PC-3 (cell line): ENCODE measurements at regions not wholly inside any gene's neighbourhood (a gene's known extent, or its start where the extent isn't known, plus 50 kb on each side); places are given as distances from the start of the nearest gene placed in this dataset.
A peak's percentile ranks its signal among the peaks of the same experiment; 100 is the strongest.
"Not testable (repeated sequence)": the region's sequence is repeated elsewhere in the genome, so short reads cannot be mapped to it uniquely, and the experiment has no call there.

Experiments used
- ATAC-seq: fragments of 200-7000 bp; cut with Tn5 transposase; 2 replicates; pipeline ENCODE4 v1.9.1; 2020; ENCODE audit warnings: mild to moderate bottlenecking, moderate library complexity
- BruUV-seq: library from RNA; stranded (reverse); fragments of 400-500 nt; replicated peaks from 2 replicates; lab custom pipeline; 2021; lab: Mats Ljungman, UMichigan
- CTCF ChIA-PET: fragments of 300-600 bp; sonication (Branson Sonifier 250); formaldehyde crosslinking; loops from one replicate; lab custom pipeline; 2022; ENCODE audit warnings: antibody characterized with exemption; lab: Charles Lee
- POLR2A ChIA-PET: fragments of 300-600 bp; sonication (Branson Sonifier 250); formaldehyde crosslinking; loops from one replicate; lab custom pipeline; 2022; ENCODE audit warnings: antibody characterized with exemption; ENCODE audit not compliant: unreplicated experiment; lab: Charles Lee
- DNase-seq: peaks from one replicate; pipeline ENCODE4 v3.0.0-alpha.2; 2015
- H2AFZ ChIP-seq: fragments of 300-600 bp; sonication (generic); 2 replicates; pipeline ENCODE4 v1.6.0; 2016; ENCODE audit warnings: antibody characterized with exemption, low read length
- H3F3A ChIP-seq: fragments of 300-600 bp; sonication (generic); one replicate; pipeline ENCODE4 v1.6.0; 2017; ENCODE audit warnings: antibody characterized with exemption, low read length, control low read depth, mild to moderate bottlenecking; ENCODE audit not compliant: unreplicated experiment
- H3K27ac ChIP-seq: fragments of 300-600 bp; sonication (generic); 2 replicates; pipeline ENCODE4 v1.5.1; 2016; ENCODE audit warnings: mild to moderate bottlenecking, low read length
- H3K27me3 ChIP-seq: fragments of 300-600 bp; sonication (generic); 2 replicates; pipeline ENCODE4 v1.6.1; 2016; ENCODE audit warnings: low read length, mixed read lengths
- H3K36me3 ChIP-seq: fragments of 300-600 bp; sonication (generic); 2 replicates; pipeline ENCODE4 v1.6.1; 2016; ENCODE audit warnings: low read depth, mixed run types, low read length, mixed read lengths
- H3K4me1 ChIP-seq: fragments of 300-600 bp; sonication (generic); 2 replicates; pipeline ENCODE4 v1.5.1; 2016; ENCODE audit warnings: low read length; ENCODE audit not compliant: insufficient read depth
- H3K4me2 ChIP-seq: fragments of 300-600 bp; sonication (generic); 2 replicates; pipeline ENCODE4 v1.6.0; 2016; ENCODE audit warnings: low read length
- H3K4me3 ChIP-seq: fragments of 300-600 bp; sonication (generic); 2 replicates; pipeline ENCODE4 v1.5.1; 2016; ENCODE audit warnings: mild to moderate bottlenecking, low read length, mixed read lengths
- H3K79me2 ChIP-seq: fragments of 300-600 bp; sonication (generic); 2 replicates; pipeline ENCODE4 v1.6.1; 2017; ENCODE audit warnings: low read length, mixed read lengths
- H3K9ac ChIP-seq: fragments of 300-600 bp; sonication (generic); 2 replicates; pipeline ENCODE4 v1.6.0; 2016; ENCODE audit warnings: mild to moderate bottlenecking, low read length
- H3K9me2 ChIP-seq: fragments of 300-600 bp; sonication (generic); replicated peaks from 2 replicates; pipeline ENCODE4 v1.6.1; 2016; ENCODE audit warnings: mixed run types, low read length, mixed read lengths
- H3K9me3 ChIP-seq: fragments of 300-600 bp; sonication (generic); 2 replicates; pipeline ENCODE4 v1.6.1; 2016; ENCODE audit warnings: low read length, mixed read lengths
- H4K20me1 ChIP-seq: fragments of 300-600 bp; sonication (generic); 2 replicates; pipeline ENCODE4 v1.6.1; 2016; ENCODE audit warnings: low read length, mixed read lengths
- CTCF ChIP-seq: fragments of 300-600 bp; sonication (generic); conservative IDR thresholded peaks from 2 replicates; pipeline ENCODE4 v1.5.1; 2017; ENCODE audit warnings: antibody characterized with exemption, low read depth, mild to moderate bottlenecking, low read length
- EZH2 ChIP-seq: fragments of 300-600 bp; sonication (generic); IDR thresholded peaks from one replicate; pipeline ENCODE4 v1.6.1; 2017; ENCODE audit warnings: antibody characterized with exemption, mild to moderate bottlenecking, low read length; ENCODE audit not compliant: unreplicated experiment
- EZH2phosphoT487 ChIP-seq: fragments of 300-600 bp; sonication (generic); IDR thresholded peaks from 2 replicates; pipeline ENCODE4 v1.6.1; 2018; ENCODE audit warnings: mild to moderate bottlenecking, antibody characterized with exemption, low read length, borderline replicate concordance
- intact Hi-C: fragments of 100-400 bp; cut with micrococcal nuclease; formaldehyde crosslinking; loops from 2 replicates; pipeline ENCODE4 v1.9.0; 2023

- Histone ChIP-seq H3K79me2 (no peaks in the 10 kb centered on the region), H3K4me1 (no peaks in the 10 kb centered on the region), H3K4me3 (no peak overlapping the region), H3K36me3 (no peaks in the 10 kb centered on the region), H3K4me2 (no peak overlapping the region), H3K27ac (no peak overlapping the region), H3K9me3 (no peaks in the 10 kb centered on the region), H3K9ac (no peak overlapping the region), H3K27me3 (no peaks in the 10 kb centered on the region), H3K9me2 (no peaks in the 10 kb centered on the region), H2AFZ (no peak overlapping the region), H4K20me1 (no peaks in the 10 kb centered on the region), H3F3A (no peaks in the 10 kb centered on the region)
- ChIA-PET CTCF (no interaction called here), POLR2A (no interaction called here)
- DNase-seq (no peak), ATAC-seq (no peak)
- TF ChIP-seq EZH2phosphoT487 = no peak
- no peak for TF ChIP-seq EZH2
- no peak for TF ChIP-seq CTCF
- no TSS peak for BruUV-seq
- intact Hi-C loops = no loop called here
These were observed 53.5 kb downstream of the XCL2 start for GRCh38 chr1:168490306-168490705.

- H3K27ac ChIP-seq = no peak overlapping the region
- DNase-seq (peak; percentile 48), ATAC-seq (no peak)
- BruUV-seq = no TSS peak
- ChIA-PET POLR2A (no interaction called here), CTCF (no interaction called here)
- H3K79me2 ChIP-seq = no peaks in the 10 kb centered on the region
- H4K20me1 ChIP-seq = no peaks in the 10 kb centered on the region
- H3K27me3 ChIP-seq = no peaks in the 10 kb centered on the region
- TF ChIP-seq EZH2phosphoT487 = no peak
- TF ChIP-seq CTCF = no peak
- no peak for TF ChIP-seq EZH2
- H3K36me3 ChIP-seq = no peaks in the 10 kb centered on the region
- intact Hi-C loops = no loop called here
- no peaks in the 10 kb centered on the region for H3F3A ChIP-seq
- no peak overlapping the region for H2AFZ ChIP-seq
- no peaks in the 10 kb centered on the region for H3K9me2 ChIP-seq
- H3K4me3 ChIP-seq = no peak overlapping the region
- H3K9me3 ChIP-seq = no peaks in the 10 kb centered on the region
- H3K4me1 ChIP-seq = no peaks in the 10 kb centered on the region
- no peak overlapping the region for H3K4me2 ChIP-seq
- no peak overlapping the region for H3K9ac ChIP-seq
These were observed 55.7 kb downstream of the XCL2 start for GRCh38 chr1:168488138-168488537.

DNA sequence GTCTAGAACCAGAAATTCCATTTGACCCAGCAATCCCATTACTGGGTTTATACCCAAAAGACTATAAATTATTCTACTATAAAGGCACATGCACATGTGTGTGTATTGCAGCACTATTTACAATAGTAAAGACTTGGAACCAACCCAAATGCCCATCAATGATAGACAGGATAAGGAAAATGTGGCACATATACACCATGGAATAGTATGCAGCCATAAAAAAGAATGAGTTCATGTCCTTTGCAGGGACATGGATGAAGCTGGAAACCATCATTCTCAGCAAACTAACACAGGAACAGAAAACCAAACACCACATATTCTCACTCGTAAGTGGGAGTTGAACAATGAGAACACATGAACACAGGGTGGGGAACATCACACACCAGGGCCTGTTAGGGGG is 57.0 kb downstream of the XCL2 start:
- intact Hi-C loops, H3K79me2 ChIP-seq: not testable (repeated sequence)

More for the DNA sequence above, 57.0 kb downstream of the XCL2 start:
- H3K9ac ChIP-seq, H3K4me1 ChIP-seq, DNase-seq, H3K27me3 ChIP-seq, H3F3A ChIP-seq, H3K9me3 ChIP-seq, H3K36me3 ChIP-seq, ATAC-seq, POLR2A ChIA-PET, H3K4me2 ChIP-seq, H3K9me2 ChIP-seq, H2AFZ ChIP-seq, H4K20me1 ChIP-seq, H3K4me3 ChIP-seq, H3K27ac ChIP-seq, BruUV-seq, CTCF ChIA-PET: not testable (repeated sequence)
